ENCODE measurements at regions not wholly inside any gene's neighbourhood (a gene's known extent, or its start where the extent isn't known, plus 50 kb on each side); places are given as distances from the start of the nearest gene placed in this dataset.
"Not testable (repeated sequence)": the region's sequence is repeated elsewhere in the genome, so short reads cannot be mapped to it uniquely, and the experiment has no call there.

DNA sequence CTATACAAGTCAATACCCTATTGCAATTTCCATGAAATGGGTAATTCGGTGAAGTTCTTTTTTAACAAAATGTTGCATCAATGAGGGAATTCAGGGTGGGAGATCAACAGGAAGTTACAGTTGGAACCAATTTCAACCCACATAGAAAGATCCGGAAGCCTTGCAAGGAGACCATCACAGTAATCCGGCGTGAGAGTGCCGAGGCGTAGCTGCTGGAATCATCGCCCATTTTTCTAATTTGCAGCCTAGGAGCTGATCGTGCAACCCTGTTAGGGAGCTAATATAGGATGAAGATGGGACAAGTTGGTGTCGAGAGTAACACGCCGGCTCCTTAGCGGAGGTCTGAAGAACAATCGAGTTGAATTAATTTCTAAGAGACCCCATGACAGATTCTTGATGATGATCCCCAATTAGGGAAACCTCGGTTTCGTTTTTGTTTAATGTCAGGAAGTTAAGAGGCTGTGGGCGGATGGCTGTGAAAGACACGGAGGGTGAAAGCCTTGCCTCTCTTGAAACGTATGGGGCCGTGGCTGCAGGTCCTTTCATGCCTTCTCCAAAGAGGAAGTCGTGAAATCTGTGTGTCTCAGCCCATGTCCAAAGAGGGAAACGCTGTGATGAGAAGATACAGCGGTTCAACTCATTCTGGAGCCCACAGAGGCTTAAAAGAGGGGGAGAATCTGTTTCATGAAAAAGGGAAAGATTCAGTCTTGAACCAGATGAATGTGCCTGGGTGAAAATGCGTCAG, 51.2 kb upstream of the CARD11 start:
- DNase-seq (ENCODE audit: low spot score), result no peak

DNA sequence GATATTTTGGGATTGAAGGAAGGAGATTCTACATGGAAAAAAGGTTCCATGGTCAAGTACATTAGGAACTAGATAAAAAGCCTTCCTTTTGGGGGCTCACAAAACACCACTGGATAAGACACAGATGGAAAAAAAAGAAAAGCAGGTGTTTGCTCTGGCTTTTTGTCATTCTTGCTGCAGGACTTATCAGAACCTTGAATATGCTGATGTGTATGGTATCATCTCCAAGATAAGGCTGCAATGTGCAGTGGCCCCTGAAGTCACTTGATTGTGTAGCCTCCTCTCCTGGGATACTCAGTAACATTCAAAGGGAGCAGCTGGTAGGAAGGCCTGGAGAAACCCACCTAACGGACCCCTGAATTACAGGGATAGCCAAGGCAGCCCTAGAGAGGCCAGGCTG, 54.1 kb upstream of the CARD11 start:
- no peak for DNase-seq (ENCODE audit: low spot score)

DNA sequence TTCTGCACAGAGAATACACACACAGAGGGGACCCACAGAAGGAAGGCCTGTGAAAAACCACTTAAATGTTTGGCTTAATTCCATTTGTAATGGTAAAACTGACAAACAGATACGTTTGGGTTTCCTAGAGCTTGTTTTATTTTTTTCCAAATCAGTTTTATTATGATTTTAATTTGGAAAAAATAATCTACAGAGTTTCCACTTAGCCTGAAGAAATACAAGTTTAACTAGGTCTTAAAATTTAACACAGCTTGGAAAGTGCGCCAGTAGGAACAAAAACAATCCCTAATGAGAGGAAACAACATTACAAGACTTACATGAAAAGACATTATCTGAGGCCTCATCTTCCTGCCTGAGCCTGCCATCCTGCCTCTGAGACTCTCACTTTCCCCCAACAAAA, 58.5 kb upstream of the CARD11 start:
- DNase-seq (ENCODE audit: low spot score), result no peak

DNA sequence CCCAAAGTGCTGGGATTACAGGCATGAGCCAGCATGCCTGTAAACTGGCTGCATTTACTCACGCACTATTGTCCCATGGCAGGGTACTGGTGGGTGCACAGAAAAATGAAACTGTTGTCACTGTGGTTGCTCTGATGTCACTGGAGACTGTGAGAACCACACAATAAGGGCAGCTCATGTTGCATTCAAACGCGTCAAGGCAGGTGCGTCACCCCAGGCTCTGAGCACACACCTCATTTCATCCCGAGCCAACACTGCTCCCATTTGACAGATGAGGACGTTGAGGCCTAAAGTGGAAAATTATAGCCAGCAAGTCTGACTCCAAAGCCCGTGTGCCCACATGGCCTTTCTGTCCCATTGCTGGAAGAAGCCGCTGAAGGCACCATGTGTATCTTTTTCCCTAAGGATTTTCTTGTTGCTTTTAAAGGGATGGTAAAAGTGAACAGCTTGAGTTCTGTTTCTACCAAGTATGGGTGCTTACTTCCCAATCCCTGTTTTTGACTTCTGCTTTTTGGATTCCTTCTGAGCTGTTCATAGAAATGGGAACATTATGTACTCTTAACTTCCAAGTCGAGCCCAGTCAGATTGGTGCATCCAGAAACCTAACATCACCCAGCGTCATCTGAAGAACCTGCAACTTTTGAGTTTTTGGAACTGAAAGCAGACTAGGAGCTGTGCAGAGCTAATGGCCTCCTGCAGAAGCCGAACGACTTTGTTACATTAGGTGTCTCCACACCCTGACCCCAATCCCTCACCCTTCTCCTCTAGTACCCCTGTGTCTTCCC, 60.1 kb upstream of the CARD11 start:
- no peak for DNase-seq (ENCODE audit: low spot score)

DNA sequence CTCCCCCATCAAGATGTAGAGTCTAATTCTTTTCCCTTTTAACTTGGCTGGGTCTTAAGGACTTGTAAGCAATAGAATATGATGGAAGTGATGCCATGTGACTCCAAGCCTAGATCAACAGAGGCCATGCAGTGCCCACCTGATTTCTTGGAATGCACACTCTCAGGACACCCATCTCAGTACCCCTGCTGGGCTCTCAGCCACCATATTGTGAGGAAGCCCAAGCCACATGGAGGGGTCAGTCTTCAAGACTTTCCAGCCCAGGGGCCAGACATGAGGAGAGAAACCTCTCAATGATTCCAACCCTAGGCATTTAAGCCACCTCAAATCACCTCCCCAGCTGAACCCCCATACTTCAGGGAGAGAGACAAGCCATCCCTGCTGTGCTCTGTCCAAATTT, 62.2 kb upstream of the CARD11 start:
- DNase-seq (ENCODE audit: low spot score), result no peak

DNA sequence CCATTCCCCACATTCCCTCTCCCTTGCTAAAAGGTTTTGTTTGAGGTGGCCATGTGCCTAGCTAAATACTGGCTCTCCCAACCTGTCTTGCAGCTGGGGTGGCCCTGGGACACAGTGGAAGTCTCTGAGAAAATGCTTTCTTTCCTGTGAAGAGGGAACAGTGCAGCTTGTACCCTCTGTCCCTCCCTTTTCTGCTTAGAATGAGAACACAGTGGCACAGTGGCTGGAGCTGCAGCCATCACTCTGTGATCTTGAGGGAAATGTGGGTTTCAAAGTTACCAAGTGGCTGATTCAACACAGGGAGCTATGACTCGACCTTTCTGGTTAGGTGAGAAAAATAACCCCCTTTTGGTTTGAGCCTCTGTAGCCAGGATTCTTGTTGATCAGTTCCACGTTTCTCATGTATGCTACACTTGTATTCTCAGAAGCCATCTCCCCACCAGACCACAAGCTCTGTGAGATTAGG, 62.7 kb upstream of the CARD11 start:
- DNase-seq (ENCODE audit: low spot score), result no peak

DNA sequence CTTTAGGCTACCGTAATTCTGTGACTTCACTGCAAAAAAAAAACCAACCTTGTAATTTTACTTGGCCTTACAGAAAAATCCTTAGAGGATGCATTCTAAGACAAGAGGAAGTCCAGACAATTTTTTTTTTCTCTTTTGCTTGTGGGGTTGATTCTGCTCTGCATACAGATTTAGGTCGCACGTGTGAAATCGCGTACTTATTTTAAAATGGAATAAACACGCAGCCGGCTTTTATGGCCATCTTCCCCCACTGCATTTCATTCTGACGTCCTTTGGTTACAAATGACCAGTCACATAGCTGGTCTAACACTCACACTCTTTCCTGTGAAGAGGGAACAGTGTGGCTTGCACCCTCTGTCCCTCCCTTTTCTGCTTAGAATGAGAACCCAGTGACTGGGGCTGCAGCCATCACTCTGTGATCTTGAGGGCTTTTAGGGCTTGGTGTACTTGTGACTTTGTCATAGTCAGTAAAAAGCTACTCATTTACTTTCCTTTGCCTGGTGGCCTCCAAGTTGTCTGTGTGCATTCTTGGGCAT, 63.6 kb upstream of the CARD11 start:
- DNase-seq (ENCODE audit: low spot score), result no peak

DNA sequence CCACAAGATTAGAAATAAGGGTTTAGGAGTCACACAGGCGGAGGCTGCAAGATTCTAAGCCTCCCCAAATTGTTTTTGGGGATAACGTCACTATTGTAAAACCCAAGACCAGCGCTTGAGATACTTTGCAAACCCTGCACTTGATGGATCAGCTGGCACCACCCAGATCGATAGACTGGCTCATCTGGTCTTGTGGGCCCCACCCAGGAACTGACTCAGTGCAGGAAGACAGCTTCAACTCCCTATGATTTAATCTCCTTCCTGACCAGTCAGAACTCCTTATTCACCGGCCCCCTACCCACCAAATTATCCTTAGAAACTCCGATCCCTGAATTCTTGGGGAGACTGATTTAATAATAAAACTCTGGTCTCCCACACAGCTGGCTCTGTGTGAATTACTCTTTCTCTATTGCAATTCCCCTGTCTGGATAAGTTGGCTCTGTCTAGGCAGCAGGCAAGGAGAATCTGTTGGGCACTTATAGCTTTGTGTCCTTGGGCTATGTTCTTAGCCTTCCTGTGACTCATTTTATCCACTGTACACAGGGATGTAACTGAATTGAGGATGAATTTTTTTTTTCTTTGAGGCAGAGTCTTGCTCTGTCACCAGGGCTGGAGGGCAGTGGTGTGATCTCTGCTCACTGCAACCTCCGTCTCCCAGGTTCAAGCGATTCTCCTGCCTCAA, 64.4 kb upstream of the CARD11 start:
- DNase-seq (ENCODE audit: low spot score), result no peak

DNA sequence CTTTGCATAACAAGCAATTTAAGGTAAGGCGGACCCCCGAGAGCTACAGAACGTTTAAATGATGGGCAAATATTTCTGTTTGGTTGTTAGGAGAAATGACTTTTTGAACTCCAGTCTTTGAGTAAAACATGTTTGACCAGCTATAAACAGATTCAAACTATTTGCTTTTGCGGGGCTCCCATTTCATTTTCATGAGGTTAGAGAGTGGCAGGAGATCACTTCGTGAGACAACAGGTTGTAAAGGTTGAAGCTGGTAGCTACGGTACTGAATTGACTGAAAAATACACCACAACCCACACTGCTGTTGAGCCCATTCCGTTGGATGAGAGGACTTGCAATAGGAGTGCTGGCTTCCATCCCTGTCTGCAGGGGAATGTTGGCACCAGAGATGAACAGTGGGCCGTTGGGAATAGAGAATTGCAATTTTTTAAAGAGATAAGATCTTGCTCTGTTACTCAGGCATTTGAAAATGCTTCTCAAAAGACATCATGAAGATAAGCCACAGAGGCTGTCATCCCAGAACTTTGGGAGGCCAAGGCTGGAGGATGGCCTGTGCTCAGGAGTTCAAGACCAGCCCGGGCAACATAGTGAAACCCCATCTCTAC, 65.7 kb upstream of the CARD11 start:
- no peak for DNase-seq (ENCODE audit: low spot score)

DNA sequence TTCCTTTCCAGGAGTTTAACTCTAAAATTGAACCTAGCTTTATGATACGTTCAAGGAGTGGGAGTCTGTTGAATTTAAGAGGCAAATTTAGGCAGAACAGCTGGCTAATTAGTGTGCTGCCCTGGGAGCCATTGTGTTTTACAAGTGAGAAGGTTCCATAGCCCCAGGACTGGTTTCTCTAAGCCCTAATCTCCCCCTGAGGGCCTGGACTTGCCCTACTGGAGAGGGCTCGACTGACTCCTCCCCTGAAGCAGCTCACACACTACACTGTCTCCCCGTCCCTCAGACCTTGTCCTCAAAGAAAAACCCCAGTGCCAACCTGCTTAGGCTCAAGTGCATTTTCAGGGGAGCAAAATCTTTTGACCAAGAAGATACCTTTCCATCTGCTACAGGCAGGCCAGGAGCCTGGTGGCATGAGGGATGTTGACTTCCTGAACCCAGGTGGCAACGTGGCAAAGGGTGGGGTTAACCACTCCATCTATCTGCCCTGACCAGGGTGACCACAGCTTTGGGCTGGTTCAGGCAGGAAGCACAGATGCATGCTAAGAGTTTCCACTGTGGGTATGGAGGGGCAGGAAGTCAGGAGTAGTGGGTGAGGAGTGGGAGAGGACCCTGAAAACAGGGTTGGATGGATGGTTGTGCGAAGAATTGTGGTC, 68.9 kb upstream of the CARD11 start:
- DNase-seq (ENCODE audit: low spot score), result no peak

DNA sequence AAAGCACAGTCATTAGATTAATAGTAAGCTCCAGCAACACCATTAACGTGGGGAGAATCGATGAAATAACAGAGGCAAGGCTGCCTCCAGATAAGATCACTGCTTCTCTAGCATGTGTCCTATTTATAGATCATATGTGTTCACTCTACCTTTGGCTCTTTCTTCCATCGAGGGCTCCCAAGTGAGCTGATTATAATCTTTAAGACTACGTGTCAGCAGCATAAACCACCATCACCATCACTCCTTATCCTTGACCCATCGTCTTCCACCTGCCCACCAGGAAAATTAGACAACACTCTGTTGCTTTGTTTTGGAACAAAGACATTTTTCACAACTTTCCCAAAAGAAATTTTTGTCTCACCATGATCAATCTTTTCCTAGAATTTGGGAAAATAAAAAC, 71.2 kb upstream of the CARD11 start:
- no peak for DNase-seq (ENCODE audit: low spot score)

DNA sequence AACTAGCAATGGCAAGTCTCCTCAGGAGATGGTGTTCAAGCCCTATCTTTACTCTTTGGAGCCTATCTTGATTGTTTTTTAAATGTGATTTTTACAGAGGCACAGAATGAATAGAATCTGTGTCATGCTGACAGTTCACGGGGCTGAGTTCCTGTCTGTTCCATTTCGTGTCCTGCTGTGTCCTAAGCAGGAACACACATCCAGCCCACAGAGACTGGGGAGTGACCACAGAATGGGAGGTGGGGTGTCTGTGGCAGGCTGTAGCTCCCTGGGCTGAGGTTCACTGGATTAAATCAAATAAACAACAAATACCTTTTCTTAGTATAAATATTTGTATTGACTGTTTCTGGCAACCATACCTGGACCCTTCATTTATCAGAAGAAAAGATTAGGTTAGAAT, 73.4 kb upstream of the CARD11 start:
- DNase-seq (ENCODE audit: low spot score), result no peak

DNA sequence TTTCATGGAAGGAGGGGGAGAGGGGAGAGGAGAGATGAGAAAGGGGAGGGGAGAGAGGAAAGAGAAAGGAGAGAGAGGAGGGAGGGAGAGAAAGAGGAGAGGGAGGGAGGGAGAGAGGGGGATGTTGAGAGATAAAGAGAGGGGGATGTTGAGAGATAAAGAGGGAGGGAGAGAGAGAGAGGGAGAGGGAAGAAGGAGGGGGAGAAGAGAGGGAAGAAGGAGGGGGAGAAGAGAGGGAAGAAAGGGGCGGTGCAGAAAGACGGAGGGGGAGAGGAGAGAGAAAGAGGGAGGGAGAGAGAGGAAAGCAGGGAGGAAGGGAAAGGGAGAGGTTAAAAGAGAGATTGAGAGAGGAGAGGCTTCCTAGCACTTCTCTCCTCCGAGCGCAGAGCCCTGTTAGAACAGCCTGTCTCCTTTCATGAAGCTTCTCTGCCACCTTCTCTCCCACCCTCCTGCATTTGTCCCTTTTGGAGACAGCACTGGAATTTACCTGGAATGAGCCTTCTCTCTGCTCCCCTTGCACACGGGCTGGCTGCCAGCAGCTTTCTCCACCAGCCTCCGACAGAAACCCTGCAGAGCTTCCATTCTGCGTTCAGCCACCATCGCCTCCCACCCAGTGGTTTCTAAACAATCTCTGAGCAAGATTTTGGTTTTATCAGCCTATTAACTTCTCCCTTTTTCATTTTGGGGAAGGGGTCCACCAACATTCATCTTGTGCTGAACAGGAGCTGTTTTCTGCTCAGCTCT, 74.0 kb upstream of the CARD11 start:
- no peak for DNase-seq (ENCODE audit: low spot score)

DNA sequence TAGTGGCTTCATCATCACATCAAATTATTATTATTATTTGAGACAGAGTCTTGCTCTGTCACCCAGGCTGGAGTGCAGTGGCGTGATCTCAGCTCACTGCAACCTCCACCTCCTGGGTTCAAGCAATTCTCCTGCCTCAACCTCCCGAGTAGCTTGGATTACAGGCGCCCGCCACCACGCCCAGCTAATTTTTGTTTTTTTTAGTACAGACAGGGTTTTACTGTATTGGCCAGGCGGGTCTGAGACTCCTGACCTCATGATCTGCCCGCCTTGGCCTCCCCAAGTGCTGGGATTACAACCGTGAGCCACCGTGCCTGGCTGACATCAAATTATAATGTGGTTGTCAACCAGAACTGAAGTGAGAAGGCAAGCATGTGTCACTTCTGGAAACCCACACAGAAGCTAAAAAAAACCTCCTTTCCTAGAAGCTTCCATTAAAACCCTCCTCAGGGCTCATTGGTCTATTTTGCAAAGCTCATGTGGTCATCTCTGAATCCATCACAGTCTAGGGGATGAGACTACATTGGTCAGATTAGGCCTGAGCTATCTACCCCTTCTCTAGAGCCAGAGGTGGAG, 75.8 kb upstream of the CARD11 start:
- not testable (repeated sequence) for DNase-seq (ENCODE audit: low spot score)

DNA sequence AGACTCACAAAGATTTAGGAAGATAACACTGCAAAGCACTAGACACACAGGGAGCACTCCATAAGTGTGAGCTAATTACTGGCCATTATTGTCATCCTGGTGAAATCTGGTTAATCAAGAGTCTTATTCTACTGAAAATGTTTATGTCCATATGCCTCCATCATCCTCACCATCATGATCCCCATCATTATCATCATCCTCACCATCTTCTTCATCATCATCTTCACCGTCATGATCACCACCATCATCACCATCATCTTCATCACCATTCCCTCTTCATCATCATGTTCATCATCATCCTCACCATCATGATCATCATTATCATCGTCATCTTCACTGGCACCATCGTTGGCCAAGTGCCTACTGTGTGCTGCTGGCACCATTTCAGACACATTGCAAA, 76.3 kb upstream of the CARD11 start:
- no peak for DNase-seq (ENCODE audit: low spot score)

DNA sequence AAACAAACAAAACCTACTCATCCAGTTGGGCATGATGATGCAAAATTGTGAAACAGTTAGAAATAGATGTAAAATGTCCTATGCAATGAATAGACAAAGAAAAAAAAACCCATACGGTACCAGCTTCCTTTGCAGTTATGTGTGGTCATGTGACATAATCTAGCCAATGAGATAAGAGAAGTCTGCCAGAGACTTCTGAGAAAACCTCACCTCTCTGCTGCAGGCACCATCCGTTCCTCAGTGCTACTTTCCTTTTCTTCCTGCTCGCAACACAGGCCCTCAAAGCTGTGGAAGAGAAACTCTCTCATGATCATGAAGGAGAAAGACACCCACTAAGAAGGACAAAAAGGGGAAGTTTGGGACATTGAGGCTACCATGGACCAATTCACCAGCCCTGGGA, 76.8 kb upstream of the CARD11 start:
- DNase-seq (ENCODE audit: low spot score), result no peak

DNA sequence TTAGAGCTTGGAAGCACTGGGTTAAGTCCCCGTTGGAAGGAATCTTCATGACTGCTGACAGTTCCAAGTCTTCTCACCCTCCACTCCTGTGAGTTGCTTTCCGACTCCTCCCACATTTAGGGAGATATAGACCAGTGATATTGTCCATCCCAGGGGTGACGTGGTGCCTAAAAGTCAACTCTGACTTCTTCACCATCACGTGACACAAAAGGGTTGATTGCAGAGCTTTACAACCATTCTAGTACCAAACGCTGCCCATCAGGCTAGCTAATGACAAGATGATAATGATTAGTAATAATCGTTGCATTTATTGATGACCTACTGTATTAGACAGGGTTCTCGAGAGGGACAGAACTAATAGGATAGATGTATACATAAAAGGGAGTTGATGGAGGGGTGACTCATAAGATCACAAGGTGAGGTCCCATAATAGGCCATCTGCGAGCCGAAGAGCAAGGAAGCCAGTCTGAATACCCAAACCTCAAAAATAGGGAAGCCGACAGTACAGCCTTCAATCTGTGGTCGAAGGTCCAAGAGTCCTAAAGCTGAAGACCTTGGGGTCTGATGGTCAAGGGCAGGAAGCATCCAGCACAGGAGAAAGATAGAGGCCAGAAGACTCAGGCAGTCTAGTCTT, 85.3 kb upstream of the CARD11 start:
- no peak for DNase-seq (ENCODE audit: low spot score)

DNA sequence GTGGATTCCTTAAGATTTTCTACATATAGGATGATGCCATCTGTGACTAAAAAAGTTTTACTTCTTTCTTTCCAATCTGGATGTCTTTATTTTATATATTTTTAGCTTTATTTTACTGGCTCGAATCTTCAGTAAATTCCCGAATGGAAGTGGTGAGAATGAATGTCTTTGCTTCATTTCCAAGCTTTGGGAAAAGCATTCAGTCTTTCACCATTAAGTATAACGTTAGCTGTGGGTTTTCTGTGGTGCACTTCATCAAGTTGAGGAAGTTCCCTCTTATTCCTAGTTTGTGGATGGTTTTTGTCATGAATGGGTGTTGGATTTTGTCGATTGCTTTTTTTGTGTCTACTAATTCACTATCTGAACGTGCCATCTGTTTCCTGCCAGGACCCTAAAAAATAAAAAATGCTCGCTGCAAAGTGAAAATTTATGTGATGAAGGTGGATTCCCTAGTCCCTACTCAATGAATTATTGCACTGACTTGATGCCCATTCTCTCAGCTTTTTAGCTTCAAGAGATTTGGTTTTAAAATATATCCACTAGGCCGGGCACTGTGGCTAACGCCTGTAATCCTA, 90.2 kb upstream of the CARD11 start:
- DNase-seq (ENCODE audit: low spot score), result no peak

DNA sequence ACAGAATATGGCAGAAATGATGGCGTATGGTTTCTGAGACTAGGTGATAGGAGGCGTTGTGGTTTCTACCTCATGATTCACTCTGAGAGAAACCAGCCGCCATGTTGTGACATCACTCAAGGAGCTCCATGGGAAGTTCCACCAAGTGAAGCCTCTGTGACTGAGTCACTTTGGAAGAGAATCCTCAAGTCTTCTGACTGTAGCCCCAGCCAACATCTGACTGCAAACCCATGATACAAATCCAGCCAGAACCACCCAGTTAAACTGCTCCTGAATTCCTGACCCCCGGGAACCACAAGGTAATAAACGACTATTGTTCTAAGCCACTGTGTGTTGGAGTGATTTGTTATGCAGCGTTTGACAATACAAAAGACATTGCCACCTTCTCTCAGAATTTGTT, 91.1 kb upstream of the CARD11 start:
- DNase-seq (ENCODE audit: low spot score), result no peak

DNA sequence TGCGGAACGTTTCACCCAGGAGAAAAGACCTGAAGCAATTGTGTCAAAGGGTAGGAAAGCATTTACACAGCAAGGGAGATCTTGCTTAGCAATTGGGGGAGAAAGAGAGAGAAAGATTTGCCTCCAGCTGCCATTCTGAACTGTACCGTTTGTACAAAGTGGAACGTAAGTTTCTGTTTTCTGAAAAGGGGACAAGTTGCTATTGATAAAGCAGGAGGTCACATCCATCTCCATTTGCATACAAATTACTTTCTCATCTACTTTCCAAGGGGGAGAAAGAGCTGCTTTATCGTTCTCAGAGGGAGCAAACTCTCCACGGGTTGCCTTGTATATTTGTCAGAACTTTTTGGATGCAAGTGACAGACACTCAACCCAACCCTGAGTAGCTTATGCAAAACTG, 92.0 kb upstream of the CARD11 start:
- no peak for DNase-seq (ENCODE audit: low spot score)
